ENCODE measurements at regions not wholly inside any gene's neighbourhood (a gene's known extent, or its start where the extent isn't known, plus 50 kb on each side); places are given as distances from the start of the nearest gene placed in this dataset.

DNA sequence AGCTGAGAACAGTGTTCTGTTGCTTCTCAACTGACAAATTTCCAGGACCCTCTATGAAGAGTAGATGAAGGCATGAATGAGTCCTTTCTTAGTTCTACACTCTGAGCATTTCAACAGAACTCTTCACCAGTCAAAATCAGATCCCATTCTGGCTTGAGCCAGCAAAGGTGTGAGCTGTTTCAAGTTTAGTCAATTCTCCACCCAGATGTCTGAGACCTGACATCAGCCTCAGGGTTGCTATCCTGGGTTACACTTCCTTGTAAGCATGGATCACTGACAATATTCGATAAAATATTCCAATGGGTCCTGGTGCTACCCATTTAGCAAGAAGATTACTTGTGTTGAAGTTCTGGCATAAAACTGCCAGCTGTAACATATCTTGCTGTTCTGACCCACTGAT, 97.6 kb upstream of the PPP2R3A start:
- TF ChIP-seq, protein P1, sequence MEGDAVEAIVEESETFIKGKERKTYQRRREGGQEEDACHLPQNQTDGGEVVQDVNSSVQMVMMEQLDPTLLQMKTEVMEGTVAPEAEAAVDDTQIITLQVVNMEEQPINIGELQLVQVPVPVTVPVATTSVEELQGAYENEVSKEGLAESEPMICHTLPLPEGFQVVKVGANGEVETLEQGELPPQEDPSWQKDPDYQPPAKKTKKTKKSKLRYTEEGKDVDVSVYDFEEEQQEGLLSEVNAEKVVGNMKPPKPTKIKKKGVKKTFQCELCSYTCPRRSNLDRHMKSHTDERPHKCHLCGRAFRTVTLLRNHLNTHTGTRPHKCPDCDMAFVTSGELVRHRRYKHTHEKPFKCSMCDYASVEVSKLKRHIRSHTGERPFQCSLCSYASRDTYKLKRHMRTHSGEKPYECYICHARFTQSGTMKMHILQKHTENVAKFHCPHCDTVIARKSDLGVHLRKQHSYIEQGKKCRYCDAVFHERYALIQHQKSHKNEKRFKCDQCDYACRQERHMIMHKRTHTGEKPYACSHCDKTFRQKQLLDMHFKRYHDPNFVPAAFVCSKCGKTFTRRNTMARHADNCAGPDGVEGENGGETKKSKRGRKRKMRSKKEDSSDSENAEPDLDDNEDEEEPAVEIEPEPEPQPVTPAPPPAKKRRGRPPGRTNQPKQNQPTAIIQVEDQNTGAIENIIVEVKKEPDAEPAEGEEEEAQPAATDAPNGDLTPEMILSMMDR (IDR thresholded peaks at IDR 0.05) = no peak
- no peak for TF ChIP-seq POLR2A (IDR thresholded peaks at IDR 0.05)
